Fibroblast of skin of left quadriceps (primary cell): ENCODE measurements at regions not wholly inside any gene's neighbourhood (a gene's known extent, or its start where the extent isn't known, plus 50 kb on each side); places are given as distances from the start of the nearest gene placed in this dataset.

Experiments used
- DNase-seq, 2 experiments: peaks; one replicate each; pipeline ENCODE4 v3.0.0-alpha.2; 2013; ENCODE audit warnings: low read depth in 2 of 2

DNA sequence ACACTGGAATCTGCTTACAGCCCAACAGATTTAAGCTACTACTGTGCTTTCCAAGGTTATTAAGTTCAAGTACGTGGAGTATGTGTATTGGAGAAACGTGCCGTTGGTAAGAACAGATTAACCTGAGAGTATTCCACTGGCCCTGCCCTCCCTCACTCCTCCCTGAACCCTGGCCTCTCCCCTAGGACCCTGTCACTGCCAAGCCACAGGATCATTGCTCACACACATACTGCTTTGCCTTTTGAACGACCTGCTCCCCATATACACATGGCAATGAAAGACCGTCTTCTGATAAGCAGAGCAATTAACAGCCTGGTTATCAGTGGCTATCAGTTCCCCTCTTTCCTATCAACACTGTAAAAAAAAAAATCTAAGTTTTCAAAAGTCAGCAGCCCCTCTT, 458.9 kb upstream of the DYNLRB2 start:
- no peak for DNase-seq

DNA sequence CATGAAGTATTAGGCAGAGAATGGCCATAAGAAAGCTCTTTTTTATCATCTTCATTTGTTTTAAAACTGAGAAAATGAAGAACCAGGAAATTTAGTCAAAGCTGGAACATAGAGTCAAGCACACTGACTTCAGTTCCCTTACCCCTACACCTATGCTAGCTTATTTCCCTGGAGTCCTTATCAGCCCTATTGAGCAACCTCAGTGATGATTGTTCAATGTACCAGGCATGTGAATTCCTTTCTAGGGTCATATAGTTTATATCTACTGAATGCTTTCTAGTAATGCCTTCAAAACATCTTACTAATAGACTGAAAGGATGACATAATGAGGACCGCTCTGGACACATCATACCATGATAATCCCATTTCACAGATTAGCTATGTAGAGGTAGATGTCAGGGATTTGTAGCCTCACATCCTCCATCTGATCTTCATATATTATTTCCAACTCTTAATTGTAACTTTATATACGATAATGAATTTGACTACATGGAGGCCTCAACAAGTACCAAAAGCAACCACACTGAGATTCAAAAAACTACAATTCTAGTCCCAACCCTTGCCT, 460.4 kb upstream of the DYNLRB2 start:
- DNase-seq: no peak

DNA sequence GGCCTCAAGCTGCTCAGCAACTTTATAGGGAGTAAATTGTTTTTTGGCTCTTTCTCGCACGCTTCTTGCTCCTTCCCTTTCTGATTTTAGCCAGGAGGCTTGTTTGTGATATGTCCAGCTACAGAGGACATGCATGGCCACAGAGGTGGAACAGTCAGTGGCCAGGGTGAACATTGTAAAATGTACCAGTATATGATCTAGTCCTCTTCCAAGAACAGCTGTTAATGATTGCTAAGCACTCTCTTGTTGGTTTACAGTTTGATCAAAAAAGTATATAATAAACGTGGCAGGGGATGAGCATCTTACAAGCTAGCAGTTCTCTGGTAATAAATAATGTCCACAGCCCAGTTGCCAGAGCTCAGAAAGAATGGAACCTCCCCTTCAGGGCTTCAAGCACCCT, 461.7 kb upstream of the DYNLRB2 start:
- DNase-seq: no peak

DNA sequence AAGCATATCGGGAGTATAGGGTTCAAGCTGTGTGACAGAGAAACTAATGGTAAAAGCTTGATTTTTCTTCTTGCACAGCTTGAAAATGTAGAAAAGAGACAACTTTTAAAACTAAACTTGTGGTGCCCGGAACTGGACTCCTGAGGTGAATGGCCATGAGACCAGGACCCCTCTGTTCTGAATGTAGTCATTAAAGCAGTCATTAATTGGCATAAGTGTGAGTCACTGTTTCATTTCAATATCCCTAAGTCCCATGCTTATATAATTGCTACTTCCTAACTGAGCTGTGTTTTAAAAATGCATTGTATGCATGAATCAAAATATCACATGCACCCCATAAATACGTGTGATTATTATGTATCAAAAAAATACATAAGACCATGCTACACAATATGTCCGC, 463.1 kb upstream of the DYNLRB2 start:
- DNase-seq: no peak

DNA sequence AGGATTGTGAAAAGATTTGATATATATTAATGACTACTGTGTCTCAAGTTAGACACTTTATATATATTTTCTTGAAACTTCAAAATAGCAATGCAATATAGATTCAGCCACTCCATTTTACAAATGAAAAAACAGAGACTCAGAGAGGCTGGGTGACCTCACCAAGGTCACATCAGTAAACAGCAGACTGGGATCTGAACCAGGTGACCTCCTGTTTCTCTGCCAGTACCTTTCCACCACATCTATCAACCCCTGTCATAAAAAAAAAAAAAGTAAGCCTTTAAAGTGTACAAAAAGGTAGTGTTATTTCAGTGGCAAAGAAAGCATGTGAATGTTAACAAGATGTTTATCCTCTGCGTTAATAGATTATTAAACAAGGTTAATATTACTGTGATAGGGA, 466.5 kb upstream of the DYNLRB2 start:
- no peak for DNase-seq

DNA sequence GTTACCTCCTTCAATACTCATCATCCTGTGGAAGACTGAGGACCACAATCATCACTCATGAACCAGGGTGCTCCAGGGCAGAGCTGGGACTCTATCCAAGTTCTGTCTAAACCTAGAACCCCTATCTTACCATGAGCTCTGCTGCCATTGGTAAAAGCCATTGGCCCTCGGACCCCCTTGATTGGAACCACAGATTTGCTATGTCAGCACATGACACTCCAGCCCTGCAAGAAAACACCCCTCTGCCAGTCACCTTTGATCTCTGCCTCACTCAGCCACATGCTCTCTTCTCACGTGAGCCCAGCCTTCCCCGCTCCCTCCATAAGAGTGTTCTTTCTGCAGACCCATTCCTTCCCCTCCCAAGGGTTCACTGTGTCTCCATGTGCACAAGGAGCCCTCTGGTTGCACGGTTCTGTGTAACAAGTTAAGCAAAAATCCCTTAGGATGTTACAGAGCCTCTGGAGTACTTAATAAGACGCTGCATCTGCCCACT, 468.8 kb upstream of the DYNLRB2 start:
- no peak for DNase-seq

DNA sequence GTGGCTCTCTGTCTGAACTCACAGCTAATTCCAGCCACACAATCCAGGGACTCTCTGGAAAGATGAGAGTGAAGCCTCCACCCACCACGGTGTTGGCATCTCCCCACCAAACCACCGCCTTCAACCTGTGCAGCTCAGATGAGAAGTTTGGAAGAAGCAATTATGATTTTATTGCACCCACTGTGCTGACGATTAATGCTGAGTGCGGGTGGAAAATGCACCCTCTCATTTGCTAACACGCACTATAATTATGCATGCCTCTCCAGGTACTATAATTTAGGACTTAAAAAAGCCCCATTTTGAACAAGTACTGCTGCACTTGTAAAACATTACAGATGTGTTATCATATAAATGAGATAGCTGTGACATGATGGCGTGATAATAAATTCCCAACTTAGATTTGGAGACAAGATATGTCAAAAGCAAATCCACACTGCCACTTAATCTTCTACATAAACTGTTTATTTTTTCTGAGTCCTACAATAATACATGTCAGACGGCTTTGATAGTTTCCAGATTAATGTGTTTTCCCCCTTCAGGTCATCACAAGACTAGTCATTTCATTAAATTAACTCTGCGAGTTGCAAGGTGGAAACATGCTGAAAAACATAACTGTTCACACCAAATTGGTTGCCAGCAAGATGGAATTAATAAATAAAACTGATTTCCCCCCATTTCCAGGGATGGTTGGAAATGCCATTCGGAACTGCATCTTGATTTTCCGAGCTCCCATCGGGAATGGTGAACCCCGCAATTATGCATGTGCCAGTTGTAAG, 466.5 kb upstream of the MAF start:
- DNase-seq: no peak

DNA sequence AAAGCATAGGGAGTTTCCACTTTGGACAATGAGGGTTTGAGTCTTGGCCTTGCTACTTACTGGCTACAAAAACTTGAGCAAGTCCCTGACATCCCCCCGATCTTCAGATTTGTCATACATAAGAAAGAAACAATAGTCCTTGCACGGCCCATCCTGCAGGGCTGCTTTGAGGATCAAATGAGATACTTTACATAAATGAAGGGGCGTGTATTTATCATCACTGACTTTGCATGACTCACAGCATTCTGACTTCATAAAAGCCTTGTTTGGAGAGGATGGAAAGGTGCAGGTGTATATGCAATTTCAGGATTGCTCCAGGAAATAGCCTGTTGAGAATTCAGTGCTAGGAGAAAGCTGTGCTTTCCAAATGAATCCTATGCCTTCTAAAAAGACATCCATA, 465.0 kb upstream of the MAF start:
- DNase-seq: no peak

DNA sequence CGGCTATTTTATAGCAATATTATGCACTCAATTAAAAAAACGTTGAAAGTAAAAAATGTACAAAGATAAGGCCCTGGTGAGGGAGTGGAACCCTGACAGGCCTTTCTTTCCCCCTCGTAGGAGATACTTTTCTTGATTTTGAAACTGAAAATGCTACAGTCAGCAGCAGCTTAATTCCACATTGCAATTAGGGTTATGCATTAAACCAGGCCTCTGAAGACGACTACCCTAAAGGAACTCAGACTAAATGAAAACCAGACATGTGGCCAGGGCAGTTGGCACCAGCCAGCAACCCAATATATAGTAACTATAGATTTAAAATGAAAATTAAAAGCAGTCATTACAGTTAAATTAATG, 463.2 kb upstream of the MAF start:
- DNase-seq: peak in 1 of 2 experiments; percentile 5

DNA sequence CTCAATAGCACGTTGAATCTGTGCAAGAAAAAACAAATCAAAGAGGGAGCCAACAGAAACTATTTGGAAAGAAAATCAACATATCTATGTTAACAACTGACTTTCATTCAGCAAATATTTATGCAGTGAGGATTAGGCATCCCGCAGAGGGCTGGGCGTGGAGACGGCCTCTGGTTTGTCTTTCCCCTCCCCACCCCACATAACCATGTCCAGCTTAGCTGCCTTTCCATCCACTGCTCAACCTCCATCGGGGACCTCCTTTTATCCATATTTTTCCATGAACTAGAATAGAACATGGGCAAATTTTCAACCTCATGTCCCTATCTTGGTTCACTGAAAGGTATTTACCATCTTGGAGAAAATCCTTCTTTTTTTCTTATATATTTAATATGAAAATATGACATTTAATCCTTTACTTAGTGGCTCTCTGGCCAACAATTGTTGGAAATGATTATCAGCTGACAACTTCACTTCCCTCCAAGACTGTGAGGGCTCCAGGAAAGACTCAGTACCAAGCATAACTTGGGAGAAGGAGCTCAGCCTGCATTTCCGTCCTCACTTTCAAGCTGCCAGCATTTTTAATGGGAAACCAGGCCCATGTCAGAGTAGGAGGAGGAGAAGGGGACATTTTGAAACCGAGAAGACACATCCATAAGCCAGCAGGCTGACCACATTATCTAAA, 462.6 kb upstream of the MAF start:
- no peak for DNase-seq

DNA sequence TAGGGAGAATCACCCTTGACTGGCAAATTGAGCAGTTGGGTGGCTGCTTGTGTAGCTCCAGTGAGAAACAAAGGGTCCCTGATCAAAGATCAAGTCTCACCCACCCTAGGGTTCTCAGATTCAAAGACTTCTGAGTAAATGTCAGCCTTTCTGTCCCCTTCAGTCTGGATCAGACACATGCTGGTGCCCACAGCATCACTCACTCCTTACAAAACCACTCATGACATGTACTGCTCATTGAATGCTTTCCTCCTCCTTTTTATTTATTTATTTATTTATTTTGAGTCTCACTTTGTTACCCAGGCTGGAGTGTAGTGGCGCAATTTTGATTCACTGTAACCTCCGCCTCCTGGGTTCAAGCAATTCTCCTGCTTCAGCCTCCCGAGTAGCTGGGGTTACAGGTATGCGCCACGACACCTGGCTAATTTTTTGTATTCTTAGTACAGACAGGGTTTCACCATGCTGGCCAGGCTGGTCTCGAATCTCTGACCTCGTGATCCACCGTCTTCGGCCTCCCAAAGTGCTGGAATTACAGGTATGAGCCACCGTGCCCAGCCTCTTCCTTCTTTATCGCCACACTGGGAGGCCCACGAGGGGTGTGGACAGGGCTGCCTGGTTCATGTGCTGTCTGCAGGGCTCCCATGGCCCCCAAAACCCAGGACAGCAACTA, 462.0 kb upstream of the MAF start:
- DNase-seq: no peak

DNA sequence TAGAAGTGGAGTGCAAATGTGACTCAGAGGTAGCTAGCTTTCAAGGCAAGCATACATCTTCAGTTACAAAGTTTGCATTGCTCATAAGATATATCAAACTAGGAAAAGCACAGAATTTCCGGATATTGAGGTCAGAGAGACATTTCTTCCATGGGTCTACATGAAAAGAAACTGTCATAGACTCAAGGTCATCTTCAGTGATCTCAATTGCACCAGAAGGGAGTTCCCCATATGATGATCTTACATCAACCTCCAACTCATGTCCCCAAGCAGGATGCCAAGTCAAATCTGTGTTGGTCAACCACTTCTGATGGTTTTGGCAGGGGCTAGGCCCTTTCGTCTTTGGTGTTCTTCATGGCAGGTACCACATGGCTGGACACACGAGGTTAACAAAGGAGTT, 459.9 kb upstream of the MAF start:
- no peak for DNase-seq

DNA sequence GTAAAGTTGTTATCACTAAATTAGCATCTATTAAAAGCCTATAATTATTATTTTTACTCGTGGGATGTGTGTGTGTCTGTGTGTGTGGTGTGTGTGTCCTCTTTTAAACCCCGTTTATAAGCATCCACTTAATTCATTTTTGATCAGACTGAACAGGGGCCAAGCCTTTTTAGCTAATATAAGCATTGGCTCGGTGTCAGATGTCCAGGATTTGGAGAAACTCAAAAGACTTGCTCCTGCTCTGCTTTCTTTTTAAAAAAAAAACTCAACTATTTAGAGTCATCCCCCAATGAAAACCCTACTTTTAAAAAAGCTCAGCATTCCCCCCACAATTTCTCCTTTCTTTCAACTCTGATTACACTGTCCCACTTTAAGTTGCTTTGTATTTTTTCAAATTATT, 459.3 kb upstream of the MAF start:
- no peak for DNase-seq

DNA sequence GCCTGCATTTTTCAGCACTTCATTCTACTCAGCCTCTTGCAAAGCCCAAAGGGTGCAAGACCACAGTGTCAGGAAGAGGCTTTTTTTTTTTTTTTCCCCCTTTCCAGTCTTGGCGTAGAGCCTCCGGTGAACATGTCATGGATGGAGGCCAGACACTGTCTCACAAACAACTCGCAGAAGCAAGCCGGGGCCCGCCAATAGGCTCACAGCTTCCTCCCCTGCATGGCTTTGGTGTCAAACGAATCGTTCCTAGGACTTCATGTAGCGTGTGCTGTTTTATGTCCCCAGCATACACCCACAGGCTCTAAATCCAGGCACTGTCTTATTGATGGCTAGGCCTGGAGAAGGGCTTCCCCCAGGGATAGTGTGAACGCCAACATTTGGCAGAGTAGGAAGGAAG, 457.7 kb upstream of the MAF start:
- DNase-seq: peak; percentile 20 to 21

DNA sequence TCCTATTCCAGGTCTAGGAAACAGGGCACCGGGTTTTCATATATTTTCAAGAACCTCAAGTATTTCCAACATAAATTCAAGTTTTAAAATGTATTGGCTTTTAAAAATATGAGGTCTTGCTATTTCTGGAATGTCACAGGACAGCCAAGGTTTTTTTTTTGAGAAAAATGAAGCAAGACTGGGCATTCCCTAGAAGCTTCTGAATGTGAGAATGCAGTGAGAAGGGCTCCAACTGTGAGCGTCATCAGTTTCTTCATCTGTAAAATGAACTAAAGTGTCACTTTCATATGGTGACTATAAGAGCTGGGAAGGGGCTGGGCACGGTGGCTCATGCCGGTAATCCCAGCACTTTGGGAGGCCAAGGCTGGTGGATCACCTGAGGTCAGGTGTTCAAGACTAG, 455.8 kb upstream of the MAF start:
- peak in 1 of 2 experiments; percentile 13 for DNase-seq

DNA sequence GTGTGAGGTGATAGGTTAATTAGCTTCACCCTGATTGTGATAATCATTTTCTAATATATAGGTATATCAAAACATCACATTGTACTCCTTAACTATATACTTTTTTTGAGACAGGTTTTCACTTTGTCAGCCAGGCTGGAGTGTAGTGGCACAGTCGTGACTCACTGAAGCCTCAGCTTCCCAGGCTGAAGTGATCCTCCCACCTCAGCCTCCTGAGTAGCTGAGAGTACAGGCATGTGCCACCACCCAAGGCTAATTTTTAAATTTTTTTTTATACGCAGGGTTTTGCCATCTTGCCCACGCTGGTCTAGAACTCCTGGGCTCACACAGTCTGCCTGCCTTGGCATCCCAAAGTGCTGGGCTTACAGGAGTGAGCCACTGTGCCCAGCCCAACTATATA, 455.3 kb upstream of the MAF start:
- DNase-seq: no peak

DNA sequence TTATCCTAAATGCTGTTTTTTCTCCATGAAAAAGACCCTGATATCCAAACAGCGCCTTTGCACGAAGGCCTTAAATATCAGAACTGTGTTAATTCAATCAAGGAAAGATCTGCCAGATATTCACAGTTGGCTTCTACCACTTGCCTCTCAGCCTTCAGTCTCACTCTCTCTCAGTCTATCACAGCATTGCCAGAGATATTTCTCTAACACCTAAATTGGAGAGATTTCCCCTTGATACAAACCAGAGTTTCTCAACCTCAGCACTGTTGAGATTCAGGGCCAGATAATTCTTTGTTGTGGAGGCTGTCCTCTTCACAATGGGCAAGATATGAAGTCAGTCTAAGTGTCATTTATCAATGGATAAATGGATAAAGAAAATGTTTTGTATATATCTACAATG, 454.1 kb upstream of the MAF start:
- no peak for DNase-seq

DNA sequence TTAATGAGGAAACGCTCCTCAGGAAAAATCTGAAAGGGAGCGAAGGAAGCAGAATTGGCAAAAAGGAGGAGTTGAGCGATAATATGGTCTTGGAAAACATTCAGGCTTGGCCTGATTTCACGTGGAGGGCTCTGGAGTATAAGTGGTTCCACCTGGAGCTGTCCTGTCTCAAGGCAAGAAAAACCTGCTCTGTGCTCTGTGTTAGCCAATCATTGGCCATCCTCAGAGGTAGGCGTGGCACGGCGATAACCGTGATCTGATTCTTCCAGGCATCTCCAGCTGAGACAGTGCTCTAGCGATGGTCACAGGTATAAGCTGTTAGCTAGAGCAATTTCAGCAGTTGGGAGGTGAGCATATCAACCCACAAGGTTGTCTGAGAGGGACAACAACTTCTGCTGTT, 450.5 kb upstream of the MAF start:
- DNase-seq: no peak

DNA sequence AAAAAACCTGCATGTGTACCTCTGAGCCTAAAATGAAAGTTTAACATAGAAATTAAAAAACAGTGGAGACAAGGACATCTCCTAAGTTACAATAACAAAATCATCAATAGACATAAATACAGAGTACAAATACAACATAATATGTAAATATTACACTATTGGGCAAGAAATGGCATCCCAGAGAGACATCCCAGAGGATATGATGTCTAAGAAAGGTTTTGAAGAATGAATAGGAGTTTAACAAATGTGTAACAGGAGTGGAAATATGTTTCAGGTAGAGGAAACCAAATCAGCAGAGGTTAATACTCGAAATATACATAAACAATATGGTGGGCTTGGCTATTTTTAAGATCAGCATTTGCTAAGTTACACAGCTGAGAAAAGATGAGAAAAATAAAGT, 447.7 kb upstream of the MAF start:
- DNase-seq: no peak

DNA sequence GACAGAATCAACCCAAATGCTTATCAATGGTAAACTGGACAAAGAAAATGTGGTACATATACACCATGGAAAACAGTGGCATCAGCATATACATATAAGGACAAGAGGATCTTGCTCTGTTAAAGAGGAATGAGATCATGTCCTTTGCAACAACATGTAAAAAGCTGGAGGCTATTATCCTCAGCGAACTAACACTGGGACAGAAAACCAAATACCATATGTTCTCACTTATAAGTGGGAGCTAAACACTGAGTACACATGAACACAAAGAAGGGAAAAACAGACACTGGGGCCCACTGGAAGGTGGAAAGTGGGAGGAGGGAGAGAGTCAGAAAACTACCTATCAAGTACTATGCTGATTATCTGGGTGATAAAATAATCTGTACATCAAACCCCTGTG, 447.3 kb upstream of the MAF start:
- peak; percentile 14 to 23 for DNase-seq

DNA sequence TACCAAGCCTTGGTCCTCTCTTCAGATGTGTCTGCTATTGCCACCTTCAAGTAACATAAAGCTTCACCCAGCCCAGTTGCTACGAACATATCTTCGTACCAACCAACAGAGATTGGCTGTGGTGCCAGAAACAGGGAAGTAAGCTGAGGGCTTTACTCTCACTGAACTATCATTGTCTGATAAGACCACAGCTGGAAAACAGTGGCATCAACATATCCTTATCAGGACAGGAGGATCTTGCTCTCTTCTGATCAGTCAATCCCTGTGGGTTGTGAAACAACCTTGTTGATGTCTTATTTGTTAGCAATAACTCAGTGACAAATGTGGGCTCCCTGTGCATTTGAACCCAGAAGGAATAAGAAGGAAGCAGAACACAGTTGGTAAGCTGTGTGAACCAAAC, 446.3 kb upstream of the MAF start:
- DNase-seq: no peak

DNA sequence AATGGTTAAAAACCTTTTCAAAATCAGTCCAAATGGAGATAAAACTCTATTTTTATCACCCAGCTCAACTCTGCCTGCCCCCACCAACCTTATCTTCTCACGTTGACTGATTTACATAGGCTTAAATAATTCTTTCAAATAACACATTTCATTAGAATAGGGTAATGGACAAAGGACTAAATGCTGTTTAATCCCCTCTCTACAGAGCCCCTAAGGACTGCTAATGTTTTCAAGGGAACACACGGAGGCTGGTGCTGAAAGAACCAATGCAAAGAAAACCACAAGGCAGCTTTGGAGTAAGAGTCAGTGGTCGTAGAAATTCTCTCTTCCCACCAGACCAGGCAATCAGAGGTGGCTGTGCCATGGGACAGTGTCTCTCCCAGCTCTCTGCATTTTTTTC, 445.7 kb upstream of the MAF start:
- no peak for DNase-seq

DNA sequence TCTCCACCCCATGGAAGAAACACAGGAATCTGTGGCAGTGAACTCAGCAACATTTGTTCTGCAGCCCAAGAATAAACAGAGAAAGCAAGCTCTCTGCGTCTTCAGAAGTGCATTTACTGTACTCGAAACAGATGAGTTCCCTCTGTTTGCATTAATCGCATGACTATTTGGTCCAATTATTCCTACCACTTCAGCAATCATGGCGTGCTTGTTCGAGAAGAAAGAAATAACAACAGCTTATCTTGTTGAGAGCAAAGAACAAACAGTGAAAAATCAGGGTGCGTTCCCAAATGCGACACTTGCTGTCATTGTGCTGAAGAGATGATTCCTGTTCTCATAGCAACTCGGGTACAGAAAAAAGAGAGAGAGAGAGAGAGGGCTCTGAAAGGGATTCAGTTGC, 445.3 kb upstream of the MAF start:
- DNase-seq: no peak
